ENCODE measurements at regions not wholly inside any gene's neighbourhood (a gene's known extent, or its start where the extent isn't known, plus 50 kb on each side); places are given as distances from the start of the nearest gene placed in this dataset.

- Histone ChIP-seq H3K4me3 (no peak overlapping the region), H3K27me3 (no peaks in the 10 kb centered on the region), H3K36me3 (no peaks in the 10 kb centered on the region), H3K27ac (no peak overlapping the region), H3K4me1 (no peaks in the 10 kb centered on the region), H3K9me3 (no peaks in the 10 kb centered on the region)
- no peak for TF ChIP-seq CTCF (IDR thresholded peaks at IDR 0.05)
- DNase-seq (no peak), ATAC-seq (no peak)
- intact Hi-C loops (cut with DNase I): no loop called here
Observed at GRCh38 chr1:163770265-163770664, 448.5 kb downstream of the NUF2 start.

GRCh38 chr1:163771637-163772036 lies 449.9 kb downstream of the NUF2 start:
- Histone ChIP-seq H3K27ac (no peak overlapping the region), H3K27me3 (no peaks in the 10 kb centered on the region), H3K36me3 (no peaks in the 10 kb centered on the region), H3K4me1 (no peaks in the 10 kb centered on the region), H3K4me3 (no peak overlapping the region), H3K9me3 (no peaks in the 10 kb centered on the region)
- TF ChIP-seq CTCF (IDR thresholded peaks at IDR 0.05): no peak
- intact Hi-C loops (cut with DNase I): no loop called here
- ATAC-seq (no peak), DNase-seq (no peak)

DNA sequence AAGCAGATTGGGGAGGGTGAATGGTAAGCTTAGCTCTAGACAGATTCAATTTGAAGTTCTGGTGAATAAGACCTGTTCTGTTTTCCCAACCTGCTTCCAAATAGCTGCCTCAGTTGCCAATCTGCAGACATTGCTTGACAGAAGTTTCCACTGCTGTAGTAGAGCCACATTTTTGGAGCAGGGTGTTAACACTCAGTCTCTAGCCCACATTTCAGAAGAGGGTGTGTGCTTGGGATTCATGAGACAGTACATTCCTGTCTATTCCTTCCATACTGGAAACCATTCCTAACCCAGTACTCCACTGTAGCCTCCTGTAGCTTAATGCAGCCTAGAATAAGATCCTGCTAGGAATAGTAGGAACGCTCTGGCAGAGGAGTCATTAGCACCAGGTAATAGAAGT lies 450.5 kb downstream of the NUF2 start:
- H3K4me1 ChIP-seq: no peaks in the 10 kb centered on the region
- H3K4me3 ChIP-seq: no peak overlapping the region
- intact Hi-C loops (cut with DNase I): no loop called here
- DNase-seq (no peak), ATAC-seq (no peak)
- no peaks in the 10 kb centered on the region for H3K36me3 ChIP-seq
- TF ChIP-seq CTCF (IDR thresholded peaks at IDR 0.05): no peak
- H3K9me3 ChIP-seq: no peaks in the 10 kb centered on the region
- H3K27me3 ChIP-seq: no peaks in the 10 kb centered on the region
- H3K27ac ChIP-seq: no peak overlapping the region

- Histone ChIP-seq H3K4me1 (no peaks in the 10 kb centered on the region), H3K27ac (no peak overlapping the region), H3K36me3 (no peaks in the 10 kb centered on the region), H3K4me3 (no peak overlapping the region), H3K9me3 (peaks cover 0 to 7% of the 10 kb centered on the region in 2 donors), H3K27me3 (no peaks in the 10 kb centered on the region)
- ATAC-seq (no peak), DNase-seq (no peak)
- intact Hi-C loops (cut with DNase I): no loop called here
- TF ChIP-seq CTCF (IDR thresholded peaks at IDR 0.05): no peak
Observed at GRCh38 chr1:163773396-163773795, 451.6 kb downstream of the NUF2 start.

- no peak overlapping the region for H3K4me3 ChIP-seq
- H3K9me3 ChIP-seq: peaks cover 0 to 10% of the 10 kb centered on the region in 2 donors
- DNase-seq (no peak), ATAC-seq (no peak)
- H3K4me1 ChIP-seq: no peaks in the 10 kb centered on the region
- H3K27ac ChIP-seq: no peak overlapping the region
- no peaks in the 10 kb centered on the region for H3K36me3 ChIP-seq
- intact Hi-C loops (cut with DNase I): no loop called here
- TF ChIP-seq CTCF (IDR thresholded peaks at IDR 0.05): no peak
- H3K27me3 ChIP-seq: no peaks in the 10 kb centered on the region
Observed at GRCh38 chr1:163774401-163774945, 452.7 kb downstream of the NUF2 start.

Data from left lung (tissue), 4 donors.